SU-DHL-6 (cell line): ENCODE measurements at regions not wholly inside any gene's neighbourhood (a gene's known extent, or its start where the extent isn't known, plus 50 kb on each side); places are given as distances from the start of the nearest gene placed in this dataset.

ENCODE experiments used
- H2AFZ ChIP-seq: fragments of 200-600 bp; sonication (generic); 2 replicates; pipeline ENCODE4 v1.6.1; 2014; ENCODE audit warnings: low read depth, mild to moderate bottlenecking, moderate library complexity, mixed read lengths, antibody characterized with exemption, low read length; ENCODE audit not compliant: severe bottlenecking
- H3F3A ChIP-seq: fragments of 200-600 bp; shearing (Covaris generic); 2 replicates; pipeline ENCODE4 v1.6.0; 2016; ENCODE audit warnings: antibody characterized with exemption, mild to moderate bottlenecking; ENCODE audit not compliant: insufficient read depth
- H3K27ac ChIP-seq: fragments of 200-600 bp; sonication (generic); 2 replicates; pipeline ENCODE4 v1.5.1; 2016; ENCODE audit warnings: low read depth, mild to moderate bottlenecking, low read length, moderate library complexity, mixed read lengths
- H3K27me3 ChIP-seq: fragments of 200-600 bp; sonication (generic), shearing (Covaris generic); 2 replicates; pipeline ENCODE4 v1.6.0; 2014; ENCODE audit warnings: mild to moderate bottlenecking, low read length
- H3K36me3 ChIP-seq: fragments of 200-600 bp; sonication (generic); 2 replicates; pipeline ENCODE4 v1.6.1; 2014; ENCODE audit warnings: mild to moderate bottlenecking, low read length, mixed read lengths
- H3K4me2 ChIP-seq: fragments of 300-600, 200-600 bp; shearing (Covaris generic), sonication (generic); 2 replicates; pipeline ENCODE4 v1.6.0; 2014; ENCODE audit warnings: low read length, low read depth, mild to moderate bottlenecking; ENCODE audit not compliant: poor library complexity, severe bottlenecking
- H3K4me3 ChIP-seq: fragments of 200-600 bp; sonication (generic); 2 replicates; pipeline ENCODE4 v1.5.1; 2014; ENCODE audit warnings: antibody characterized with exemption, low read length, mild to moderate bottlenecking, mixed read lengths; ENCODE audit not compliant: insufficient read depth, poor library complexity, severe bottlenecking
- H3K79me2 ChIP-seq: fragments of 200-600 bp; sonication (generic); 2 replicates; pipeline ENCODE4 v1.6.1; 2014; ENCODE audit warnings: mild to moderate bottlenecking, low read length, moderate library complexity; ENCODE audit not compliant: insufficient read depth
- H3K9ac ChIP-seq: fragments of 200-600 bp; sonication (generic); 2 replicates; pipeline ENCODE4 v1.7.0; 2014; ENCODE audit warnings: mild to moderate bottlenecking, low read length
- H3K9me2 ChIP-seq: fragments of 200-600 bp; sonication (generic); replicated peaks from 2 replicates; pipeline ENCODE4 v1.6.1; 2014; ENCODE audit warnings: low read length; ENCODE audit not compliant: insufficient read depth
- H3K9me3 ChIP-seq: fragments of 200-600 bp; sonication (generic); 2 replicates; pipeline ENCODE4 v1.6.1; 2014; ENCODE audit warnings: low read length, mixed read lengths; ENCODE audit not compliant: insufficient read depth
- H4K20me1 ChIP-seq: fragments of 200-600 bp; sonication (generic); 2 replicates; pipeline ENCODE4 v1.6.1; 2014; ENCODE audit warnings: low read depth, mild to moderate bottlenecking, antibody characterized with exemption, low read length, moderate library complexity, mixed read lengths
- EZH2phosphoT487 ChIP-seq: fragments of 200-600 bp; sonication (generic), shearing (Covaris generic); conservative IDR thresholded peaks from 2 replicates; pipeline ENCODE4 v1.6.1; 2018; ENCODE audit warnings: mild to moderate bottlenecking, antibody characterized with exemption, low read length, moderate library complexity, mixed read lengths
- TF ChIP-seq, protein P1 (sequence below): fragments of 200-600 bp; sonication (generic); IDR thresholded peaks from one replicate; pipeline ENCODE4 v1.5.1; 2017; ENCODE audit warnings: antibody characterized with exemption, mild to moderate bottlenecking, low read length, moderate library complexity; ENCODE audit not compliant: insufficient read depth, poor library complexity, severe bottlenecking

DNA sequence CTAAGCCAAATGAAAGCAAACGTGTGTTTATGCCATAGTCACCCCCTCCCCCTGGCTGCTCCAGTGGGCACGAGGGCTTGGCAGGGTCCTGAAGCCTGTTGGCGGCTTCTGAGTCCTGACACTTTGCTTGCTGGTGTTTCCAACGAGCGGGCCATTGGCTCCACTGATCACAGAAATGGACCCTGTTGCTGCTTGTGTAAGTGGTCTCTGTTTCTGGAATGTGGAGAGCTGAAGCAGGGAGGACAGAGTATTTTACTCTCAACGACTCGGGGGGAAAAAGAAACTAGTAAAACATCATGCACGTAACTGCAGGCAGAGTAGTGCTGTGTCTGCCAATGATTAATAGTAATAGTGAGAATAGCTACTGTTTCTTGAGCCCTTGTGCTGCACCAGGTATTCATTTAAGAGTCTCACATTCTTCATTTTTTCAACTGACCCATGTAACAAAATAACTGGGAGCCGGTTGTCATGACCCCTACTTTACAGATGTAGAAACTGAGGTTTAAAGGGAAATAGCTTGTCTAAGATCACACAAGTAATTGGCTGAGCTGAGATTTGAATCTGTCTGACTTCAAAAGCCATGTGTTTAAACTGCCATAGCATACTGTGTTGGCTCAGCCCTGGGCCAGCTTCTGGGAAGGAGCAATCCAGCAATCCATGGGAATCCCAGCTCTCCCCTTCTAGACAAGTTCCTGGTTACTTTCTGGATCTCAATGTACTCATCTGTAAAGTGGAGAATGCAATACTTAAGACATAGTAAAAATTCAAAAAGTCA, 526.7 kb downstream of the INSC start:
- H3K79me2 ChIP-seq = no peaks in the 10 kb centered on the region
- no peak overlapping the region for H3K27ac ChIP-seq
- H3K36me3 ChIP-seq = no peaks in the 10 kb centered on the region
- H3K4me3 ChIP-seq = no peak overlapping the region
- no peaks in the 10 kb centered on the region for H3K27me3 ChIP-seq
- no peak overlapping the region for H3K4me2 ChIP-seq
- H3F3A ChIP-seq = no peaks in the 10 kb centered on the region
- H2AFZ ChIP-seq = no peak overlapping the region
- H3K9me3 ChIP-seq = 0 out of 2 replicates have a peak, but pooled peaks cover 2% of the 10 kb centered on the region
- no peaks in the 10 kb centered on the region for H3K9me2 ChIP-seq
- no peaks in the 10 kb centered on the region for H4K20me1 ChIP-seq
- no peak overlapping the region for H3K9ac ChIP-seq
- TF ChIP-seq, protein P1, sequence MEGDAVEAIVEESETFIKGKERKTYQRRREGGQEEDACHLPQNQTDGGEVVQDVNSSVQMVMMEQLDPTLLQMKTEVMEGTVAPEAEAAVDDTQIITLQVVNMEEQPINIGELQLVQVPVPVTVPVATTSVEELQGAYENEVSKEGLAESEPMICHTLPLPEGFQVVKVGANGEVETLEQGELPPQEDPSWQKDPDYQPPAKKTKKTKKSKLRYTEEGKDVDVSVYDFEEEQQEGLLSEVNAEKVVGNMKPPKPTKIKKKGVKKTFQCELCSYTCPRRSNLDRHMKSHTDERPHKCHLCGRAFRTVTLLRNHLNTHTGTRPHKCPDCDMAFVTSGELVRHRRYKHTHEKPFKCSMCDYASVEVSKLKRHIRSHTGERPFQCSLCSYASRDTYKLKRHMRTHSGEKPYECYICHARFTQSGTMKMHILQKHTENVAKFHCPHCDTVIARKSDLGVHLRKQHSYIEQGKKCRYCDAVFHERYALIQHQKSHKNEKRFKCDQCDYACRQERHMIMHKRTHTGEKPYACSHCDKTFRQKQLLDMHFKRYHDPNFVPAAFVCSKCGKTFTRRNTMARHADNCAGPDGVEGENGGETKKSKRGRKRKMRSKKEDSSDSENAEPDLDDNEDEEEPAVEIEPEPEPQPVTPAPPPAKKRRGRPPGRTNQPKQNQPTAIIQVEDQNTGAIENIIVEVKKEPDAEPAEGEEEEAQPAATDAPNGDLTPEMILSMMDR = no peak
- no peak for TF ChIP-seq EZH2phosphoT487

DNA sequence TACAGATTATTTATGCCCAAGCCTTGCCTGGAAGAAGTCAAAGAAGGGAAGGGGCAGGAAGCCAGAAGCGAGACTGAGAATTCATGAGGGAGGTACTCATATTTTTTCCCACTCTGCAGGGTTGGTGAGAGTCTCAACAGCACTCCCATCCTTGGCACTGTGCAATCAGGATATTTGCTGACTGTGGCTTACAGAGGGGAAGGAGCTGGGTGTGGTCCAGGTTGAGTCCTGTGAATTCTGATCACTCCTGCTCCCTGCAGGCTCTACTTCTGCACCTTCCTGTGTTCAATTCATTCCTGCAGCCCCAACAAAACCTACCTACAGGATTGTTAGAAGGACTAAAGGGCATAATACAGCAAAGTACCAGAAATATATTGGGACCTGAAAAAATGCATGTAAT, 530.5 kb downstream of the INSC start:
- no peak overlapping the region for H3K27ac ChIP-seq
- H2AFZ ChIP-seq = no peak overlapping the region
- H3F3A ChIP-seq = no peaks in the 10 kb centered on the region
- no peak overlapping the region for H3K4me2 ChIP-seq
- no peaks in the 10 kb centered on the region for H3K9me3 ChIP-seq
- H4K20me1 ChIP-seq = no peaks in the 10 kb centered on the region
- no peaks in the 10 kb centered on the region for H3K27me3 ChIP-seq
- no peaks in the 10 kb centered on the region for H3K36me3 ChIP-seq
- H3K4me3 ChIP-seq = no peak overlapping the region
- H3K9ac ChIP-seq = no peak overlapping the region
- no peaks in the 10 kb centered on the region for H3K9me2 ChIP-seq
- TF ChIP-seq, protein P1 = no peak
- TF ChIP-seq EZH2phosphoT487 = no peak
- H3K79me2 ChIP-seq = no peaks in the 10 kb centered on the region

DNA sequence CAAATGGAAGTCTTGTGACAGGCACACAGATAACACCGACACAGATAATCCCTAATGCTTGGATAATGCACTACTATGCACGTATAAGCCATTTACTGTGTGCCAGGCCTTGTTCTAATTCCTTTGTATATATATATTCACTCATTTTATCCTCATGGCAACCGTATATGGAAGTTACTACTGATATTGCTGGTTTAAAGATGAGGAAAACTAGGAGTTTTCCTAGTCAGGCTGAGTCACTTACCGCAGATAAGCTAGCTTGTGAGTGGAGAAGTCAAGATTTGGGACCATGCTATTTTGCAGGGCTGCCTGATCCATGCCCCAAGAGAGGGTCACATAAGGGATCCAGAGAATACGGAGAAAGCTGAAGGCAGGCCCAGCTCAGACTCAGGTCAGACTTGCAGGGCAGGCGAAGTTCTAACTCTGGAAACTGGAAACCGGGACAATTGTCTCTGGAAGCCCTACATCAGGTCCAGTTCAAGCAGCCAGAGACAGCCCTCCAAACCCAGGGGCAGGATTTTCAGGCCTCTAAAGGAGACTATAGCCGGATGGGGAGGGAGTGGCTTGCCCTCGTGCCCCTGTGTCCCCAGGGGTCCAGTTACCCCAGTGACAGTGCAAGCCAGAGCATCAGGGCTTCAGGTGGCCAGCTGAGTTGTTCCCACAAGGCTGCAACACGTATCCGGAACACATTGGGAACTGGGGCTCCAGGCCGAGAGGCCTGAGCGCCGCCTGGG, 534.8 kb downstream of the INSC start:
- no peak overlapping the region for H3K4me3 ChIP-seq
- H3F3A ChIP-seq = no peaks in the 10 kb centered on the region
- H3K36me3 ChIP-seq = no peaks in the 10 kb centered on the region
- no peak overlapping the region for H3K4me2 ChIP-seq
- no peaks in the 10 kb centered on the region for H4K20me1 ChIP-seq
- no peaks in the 10 kb centered on the region for H3K9me3 ChIP-seq
- H3K27me3 ChIP-seq = no peaks in the 10 kb centered on the region
- no peak overlapping the region for H2AFZ ChIP-seq
- no peak overlapping the region for H3K27ac ChIP-seq
- no peak for TF ChIP-seq EZH2phosphoT487
- TF ChIP-seq, protein P1 = no peak
- no peak overlapping the region for H3K9ac ChIP-seq
- H3K79me2 ChIP-seq = no peaks in the 10 kb centered on the region
- H3K9me2 ChIP-seq = no peaks in the 10 kb centered on the region
